ENCODE measurements at regions not wholly inside any gene's neighbourhood (a gene's known extent, or its start where the extent isn't known, plus 50 kb on each side); places are given as distances from the start of the nearest gene placed in this dataset.

DNA sequence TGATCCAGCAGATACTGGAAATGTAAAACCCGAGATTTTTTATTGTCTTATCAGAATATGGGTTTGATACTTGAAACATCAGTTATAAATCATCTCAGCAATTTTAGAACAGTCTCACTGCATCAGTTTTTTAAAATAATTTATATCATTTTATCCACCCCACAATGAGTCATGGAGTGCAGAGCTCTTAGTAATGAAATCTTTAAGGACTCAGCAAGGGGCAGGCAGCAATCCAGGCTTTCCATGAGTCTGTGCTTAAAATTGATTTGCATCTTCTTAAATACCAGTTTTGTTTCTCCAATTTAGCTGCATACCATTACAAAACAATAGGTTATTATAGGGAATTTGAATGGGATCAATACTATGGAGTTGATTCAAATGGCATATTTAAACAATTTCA, 832.3 kb downstream of the C6orf118 start:
- TF ChIP-seq, protein P1, sequence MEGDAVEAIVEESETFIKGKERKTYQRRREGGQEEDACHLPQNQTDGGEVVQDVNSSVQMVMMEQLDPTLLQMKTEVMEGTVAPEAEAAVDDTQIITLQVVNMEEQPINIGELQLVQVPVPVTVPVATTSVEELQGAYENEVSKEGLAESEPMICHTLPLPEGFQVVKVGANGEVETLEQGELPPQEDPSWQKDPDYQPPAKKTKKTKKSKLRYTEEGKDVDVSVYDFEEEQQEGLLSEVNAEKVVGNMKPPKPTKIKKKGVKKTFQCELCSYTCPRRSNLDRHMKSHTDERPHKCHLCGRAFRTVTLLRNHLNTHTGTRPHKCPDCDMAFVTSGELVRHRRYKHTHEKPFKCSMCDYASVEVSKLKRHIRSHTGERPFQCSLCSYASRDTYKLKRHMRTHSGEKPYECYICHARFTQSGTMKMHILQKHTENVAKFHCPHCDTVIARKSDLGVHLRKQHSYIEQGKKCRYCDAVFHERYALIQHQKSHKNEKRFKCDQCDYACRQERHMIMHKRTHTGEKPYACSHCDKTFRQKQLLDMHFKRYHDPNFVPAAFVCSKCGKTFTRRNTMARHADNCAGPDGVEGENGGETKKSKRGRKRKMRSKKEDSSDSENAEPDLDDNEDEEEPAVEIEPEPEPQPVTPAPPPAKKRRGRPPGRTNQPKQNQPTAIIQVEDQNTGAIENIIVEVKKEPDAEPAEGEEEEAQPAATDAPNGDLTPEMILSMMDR (IDR thresholded peaks at IDR 0.05; ENCODE audit: control insufficient read depth, extremely low read depth, insufficient read depth), result no peak
- DNase-seq (ENCODE audit: low read depth), result no peak
- H3K4me3 ChIP-seq (ENCODE audit: low read depth, low read length), result no peak overlapping the region

DNA sequence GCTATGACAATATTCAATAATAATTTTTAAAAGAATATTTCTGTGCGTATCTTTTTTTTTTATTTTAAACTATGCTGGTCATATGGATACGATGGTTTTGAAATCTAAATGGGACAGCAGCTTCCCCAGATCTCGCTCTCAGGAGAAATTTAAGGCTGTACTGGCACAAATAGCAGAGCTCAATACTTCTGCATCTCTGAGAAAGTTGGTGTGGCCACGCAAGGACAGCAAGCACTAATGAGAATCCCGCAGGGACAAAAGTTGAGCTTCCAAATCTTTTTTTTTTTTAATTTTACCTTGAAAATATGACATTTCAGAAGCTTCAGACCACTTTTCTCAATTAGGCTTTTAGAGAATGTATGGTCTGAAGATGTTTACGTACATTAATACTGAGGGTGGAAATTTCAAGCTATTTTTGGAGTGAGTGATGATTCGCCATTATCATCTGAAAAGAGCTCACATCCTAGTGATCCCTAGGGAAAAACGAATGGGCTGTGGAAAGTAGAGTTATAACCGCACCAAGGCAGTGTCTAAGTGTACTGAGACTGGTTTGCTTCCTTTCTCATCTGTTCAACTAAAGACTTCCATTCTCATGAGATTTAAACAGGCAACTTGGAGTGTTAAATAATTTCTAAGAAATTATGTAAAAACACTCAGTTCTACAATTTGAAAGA, 840.0 kb downstream of the C6orf118 start:
- no peak for DNase-seq (ENCODE audit: low read depth)
- H3K4me3 ChIP-seq (ENCODE audit: low read depth, low read length), result no peak overlapping the region

DNA sequence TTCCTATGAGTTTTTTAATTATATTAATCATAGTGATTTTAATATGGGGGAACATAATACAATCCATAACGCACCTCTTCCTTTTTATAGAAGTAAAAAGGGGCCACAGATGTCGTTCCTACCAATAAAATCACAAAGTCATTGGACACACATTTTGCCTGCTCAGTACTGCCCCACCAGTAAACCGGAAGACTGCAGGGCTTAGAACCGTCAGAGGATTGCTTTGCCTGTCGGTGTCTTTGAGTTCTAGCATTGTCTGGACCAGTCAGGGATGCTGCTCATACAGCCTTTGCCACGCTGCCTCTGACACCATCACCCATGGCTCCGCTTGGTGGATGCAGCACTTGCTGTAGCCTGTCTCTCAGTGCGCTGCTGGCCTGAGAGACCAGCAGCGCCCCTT, 853.6 kb downstream of the C6orf118 start:
- TF ChIP-seq, protein P1 (IDR thresholded peaks at IDR 0.05; ENCODE audit: control insufficient read depth, extremely low read depth, insufficient read depth), result no peak
- H3K4me3 ChIP-seq (ENCODE audit: low read depth, low read length), result no peak overlapping the region
- no peak for DNase-seq (ENCODE audit: low read depth)

More for the DNA sequence above, 840.0 kb downstream of the C6orf118 start:
- TF ChIP-seq, protein P1 (IDR thresholded peaks at IDR 0.05; ENCODE audit: control insufficient read depth, extremely low read depth, insufficient read depth), result no peak

DNA sequence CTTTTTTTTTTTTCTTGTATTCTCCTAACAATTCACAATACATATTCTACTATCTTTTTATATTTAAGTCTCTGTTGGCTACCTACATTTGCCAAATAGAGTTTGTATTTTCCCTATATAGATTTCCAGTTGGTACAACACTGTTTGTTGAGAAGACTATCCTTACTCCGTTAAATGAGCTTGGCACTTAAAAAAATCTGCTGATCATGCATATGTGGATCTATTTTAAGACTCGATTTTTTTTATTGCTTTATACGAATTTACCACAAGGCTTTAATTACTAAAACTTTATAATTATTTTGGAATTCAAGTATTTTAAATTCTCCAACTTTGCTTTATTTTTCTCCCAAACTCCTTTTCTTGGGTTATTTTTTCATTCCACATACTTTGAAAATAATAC, 855.6 kb downstream of the C6orf118 start:
- TF ChIP-seq, protein P1 (IDR thresholded peaks at IDR 0.05; ENCODE audit: control insufficient read depth, extremely low read depth, insufficient read depth), result no peak
- no peak for DNase-seq (ENCODE audit: low read depth)
- H3K4me3 ChIP-seq (ENCODE audit: low read depth, low read length), result no peak overlapping the region

DNA sequence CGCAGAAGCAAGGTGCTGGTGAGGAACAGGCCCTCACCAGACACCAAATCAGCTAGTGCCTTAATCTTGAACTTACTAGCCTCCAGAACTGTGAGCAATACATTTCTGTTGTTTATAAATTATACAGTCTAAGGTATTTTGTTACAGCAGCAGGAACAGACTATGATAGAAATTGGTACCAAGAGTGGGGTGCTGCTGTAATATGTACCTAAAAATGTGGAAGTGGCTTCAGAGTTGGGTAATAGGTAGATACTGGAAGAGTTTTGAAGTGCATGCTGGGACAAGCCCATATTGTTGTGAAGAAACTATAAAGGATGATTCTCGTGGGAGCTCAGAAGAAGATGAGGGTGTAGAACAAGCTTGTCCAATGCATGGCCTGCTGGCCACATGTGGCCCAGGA, 866.8 kb downstream of the C6orf118 start:
- DNase-seq (ENCODE audit: low read depth), result no peak
- no peak overlapping the region for H3K4me3 ChIP-seq (ENCODE audit: low read depth, low read length)
- TF ChIP-seq, protein P1 (IDR thresholded peaks at IDR 0.05; ENCODE audit: control insufficient read depth, extremely low read depth, insufficient read depth), result no peak

DNA sequence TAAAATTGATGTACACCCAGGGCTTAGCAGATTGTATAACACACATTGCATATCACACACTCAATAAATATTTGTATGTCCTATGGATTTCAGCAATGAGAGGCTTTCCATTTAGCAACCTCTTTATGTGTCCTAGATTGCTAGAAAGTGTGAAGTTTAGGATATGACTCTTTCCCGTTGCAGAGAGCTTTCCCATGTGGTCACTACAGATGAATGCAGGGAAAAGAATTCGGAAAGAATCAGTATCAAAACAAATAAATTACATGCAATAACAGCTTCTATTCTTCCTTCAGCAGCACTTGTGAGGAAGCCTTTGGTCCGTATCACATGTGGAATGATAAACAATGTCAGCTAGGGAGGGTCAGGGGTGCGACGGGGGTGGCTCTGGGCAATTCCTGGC, 870.1 kb downstream of the C6orf118 start:
- TF ChIP-seq, protein P1 (IDR thresholded peaks at IDR 0.05; ENCODE audit: control insufficient read depth, extremely low read depth, insufficient read depth), result no peak
- no peak overlapping the region for H3K4me3 ChIP-seq (ENCODE audit: low read depth, low read length)

DNA sequence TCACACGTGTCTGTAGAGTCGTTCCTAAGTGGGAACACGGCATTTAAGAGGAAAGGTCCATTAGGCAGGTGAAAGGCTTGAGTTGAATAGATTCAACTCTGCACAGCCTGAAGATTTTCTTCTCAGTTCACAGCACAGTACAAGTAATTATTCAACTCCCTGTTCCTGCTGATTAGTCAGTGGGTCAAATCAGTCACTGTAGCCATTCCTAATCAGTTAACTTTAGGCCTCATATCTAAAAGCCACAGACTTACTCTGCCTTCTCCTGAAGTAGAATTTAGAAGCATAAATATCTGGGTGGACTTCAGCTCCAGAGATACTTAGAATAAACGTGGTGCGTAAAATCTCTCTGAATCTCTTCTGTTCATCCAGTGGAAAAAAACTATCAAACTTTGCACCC, 872.4 kb downstream of the C6orf118 start:
- TF ChIP-seq, protein P1 (IDR thresholded peaks at IDR 0.05; ENCODE audit: control insufficient read depth, extremely low read depth, insufficient read depth), result no peak
- H3K4me3 ChIP-seq (ENCODE audit: low read depth, low read length), result no peak overlapping the region
- no peak for DNase-seq (ENCODE audit: low read depth)

More for the DNA sequence above, 870.1 kb downstream of the C6orf118 start:
- no peak for DNase-seq (ENCODE audit: low read depth)
